ENCODE measurements at regions not wholly inside any gene's neighbourhood (a gene's known extent, or its start where the extent isn't known, plus 50 kb on each side); places are given as distances from the start of the nearest gene placed in this dataset.
A peak's percentile ranks its signal among the peaks of the same experiment; 100 is the strongest.

DNA sequence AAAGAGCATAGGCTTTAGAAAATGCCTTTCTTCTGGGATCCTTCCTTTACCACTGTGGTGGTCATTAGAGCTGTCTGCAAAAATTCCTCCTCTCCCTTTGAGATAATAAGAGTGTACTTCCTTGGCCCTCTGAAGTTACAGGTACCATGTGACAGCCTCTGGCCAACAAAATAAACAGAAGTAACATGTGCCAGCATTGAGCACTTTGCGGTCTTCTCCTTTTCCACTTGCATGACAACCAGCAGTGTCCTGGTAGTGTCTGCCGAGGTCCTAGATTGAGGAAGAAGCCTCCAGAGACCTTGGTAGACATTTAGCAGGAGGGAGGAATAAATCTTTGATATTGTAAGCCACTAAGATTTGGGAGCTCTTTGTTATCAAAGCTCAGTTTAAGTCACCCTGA, 87.5 kb upstream of the ARID1B start:
- Histone ChIP-seq H3K4me3 (no peak overlapping the region), H3K27ac (no peak overlapping the region), H3K36me3 (no peaks in the 10 kb centered on the region), H3K4me1 (ENCODE audit: insufficient read depth) (no peaks in the 10 kb centered on the region), H3K27me3 (no peaks in the 10 kb centered on the region), H3K9me3 (no peaks in the 10 kb centered on the region)
- no peak for DNase-seq
- 92 to 97% (median 92%) methylated on average over 2 of the region's 2 CpGs for WGBS, 3 donors
- TF ChIP-seq EP300 (IDR thresholded peaks at IDR 0.05) (no peak), POLR2A (IDR thresholded peaks at IDR 0.05) (no peak)
- TF ChIP-seq, protein P1, sequence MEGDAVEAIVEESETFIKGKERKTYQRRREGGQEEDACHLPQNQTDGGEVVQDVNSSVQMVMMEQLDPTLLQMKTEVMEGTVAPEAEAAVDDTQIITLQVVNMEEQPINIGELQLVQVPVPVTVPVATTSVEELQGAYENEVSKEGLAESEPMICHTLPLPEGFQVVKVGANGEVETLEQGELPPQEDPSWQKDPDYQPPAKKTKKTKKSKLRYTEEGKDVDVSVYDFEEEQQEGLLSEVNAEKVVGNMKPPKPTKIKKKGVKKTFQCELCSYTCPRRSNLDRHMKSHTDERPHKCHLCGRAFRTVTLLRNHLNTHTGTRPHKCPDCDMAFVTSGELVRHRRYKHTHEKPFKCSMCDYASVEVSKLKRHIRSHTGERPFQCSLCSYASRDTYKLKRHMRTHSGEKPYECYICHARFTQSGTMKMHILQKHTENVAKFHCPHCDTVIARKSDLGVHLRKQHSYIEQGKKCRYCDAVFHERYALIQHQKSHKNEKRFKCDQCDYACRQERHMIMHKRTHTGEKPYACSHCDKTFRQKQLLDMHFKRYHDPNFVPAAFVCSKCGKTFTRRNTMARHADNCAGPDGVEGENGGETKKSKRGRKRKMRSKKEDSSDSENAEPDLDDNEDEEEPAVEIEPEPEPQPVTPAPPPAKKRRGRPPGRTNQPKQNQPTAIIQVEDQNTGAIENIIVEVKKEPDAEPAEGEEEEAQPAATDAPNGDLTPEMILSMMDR (IDR thresholded peaks at IDR 0.05): no peak
- intact Hi-C loops (cut with DNase I): loop anchor here in 3 of 4 donors (5.0 to 10.0 kb wide), 4 partner anchors 125 to 495 kb away; no protein-coding TSS in a partner anchor

DNA sequence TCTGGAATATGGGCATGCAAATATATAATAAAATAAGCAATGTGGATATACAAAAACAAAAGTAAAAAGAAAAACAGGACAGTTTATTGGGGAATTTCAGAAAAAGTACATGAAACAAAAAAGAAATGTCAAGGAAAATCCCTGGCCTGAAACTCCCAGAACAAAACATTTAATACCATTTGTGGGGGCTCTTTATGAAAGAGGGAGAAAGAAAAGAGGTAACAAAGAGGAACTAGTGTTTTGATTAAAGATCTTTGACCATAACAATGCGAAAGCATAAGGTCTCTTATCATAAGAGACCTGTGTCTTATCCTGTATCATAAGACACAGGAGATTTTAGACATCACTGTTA, 88.6 kb upstream of the ARID1B start:
- TF ChIP-seq EP300 (IDR thresholded peaks at IDR 0.05) (no peak), POLR2A (IDR thresholded peaks at IDR 0.05) (no peak)
- TF ChIP-seq, protein P1 (IDR thresholded peaks at IDR 0.05): no peak

DNA sequence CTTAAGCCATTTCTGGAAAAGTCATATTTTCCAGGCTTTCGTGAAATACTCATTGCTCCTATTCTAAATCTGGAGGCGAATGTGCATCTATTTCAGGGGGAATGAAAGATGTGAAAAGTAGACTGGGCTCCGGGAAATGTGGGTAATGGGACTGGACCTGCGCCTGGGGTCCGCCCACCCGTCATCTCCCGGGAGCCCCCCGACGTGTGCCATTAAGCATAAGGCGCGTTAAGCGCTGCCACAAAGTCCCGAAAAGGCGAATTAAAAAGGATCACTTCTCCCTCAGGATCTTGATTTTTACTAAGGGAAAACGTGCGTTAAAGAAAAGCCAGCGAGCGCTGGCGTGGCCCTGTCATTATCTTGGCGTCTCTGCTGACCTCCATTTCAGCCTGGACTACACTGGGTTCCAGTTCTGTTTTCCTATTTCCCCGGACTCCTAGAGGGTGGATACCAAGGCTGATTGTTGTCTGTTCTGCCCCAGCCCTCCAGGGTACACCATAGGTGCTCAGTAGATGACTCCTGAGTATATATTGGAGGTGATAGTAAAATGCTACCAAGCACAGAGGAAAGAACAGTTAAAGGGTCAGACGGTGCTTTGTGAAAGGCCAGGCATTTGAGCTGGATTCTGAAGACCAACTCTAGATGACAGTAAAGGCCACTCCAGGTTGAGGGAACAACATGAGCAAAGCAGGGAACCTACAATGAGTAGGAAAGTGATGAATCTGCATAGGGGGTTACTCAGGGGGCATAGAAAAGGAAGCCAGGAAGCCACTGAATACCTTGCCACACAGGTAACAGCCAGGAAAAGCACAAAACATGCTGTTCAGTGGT, 89.2 kb upstream of the ARID1B start:
- H3K27ac ChIP-seq: peak overlapping the region; percentile 68 to 96
- H3K4me1 ChIP-seq (ENCODE audit: insufficient read depth): no peaks in the 10 kb centered on the region
- 3 to 8% (median 4%) methylated on average over 22 of the region's 22 CpGs for WGBS, 3 donors
- DNase-seq: peak in 1 of 5 donors; percentile 44
- TF ChIP-seq EP300 (IDR thresholded peaks at IDR 0.05): no peak
- intact Hi-C loops (cut with DNase I): loop anchor here in 3 of 4 donors (2.0 to 10.0 kb wide), 6 partner anchors 89 to 497 kb away; partner anchors contain the start of gene ARID1B (in 2 of the 3)
- no peaks in the 10 kb centered on the region for H3K36me3 ChIP-seq
- no peaks in the 10 kb centered on the region for H3K27me3 ChIP-seq
- no peaks in the 10 kb centered on the region for H3K9me3 ChIP-seq
- H3K4me3 ChIP-seq: peak overlapping the region; percentile 77

More for the DNA sequence above, 88.6 kb upstream of the ARID1B start:
- Histone ChIP-seq H3K4me3 (no peak overlapping the region), H3K27me3 (no peaks in the 10 kb centered on the region), H3K27ac (peak overlapping the region in 1 of 2 donors; percentile 96), H3K36me3 (no peaks in the 10 kb centered on the region), H3K9me3 (no peaks in the 10 kb centered on the region), H3K4me1 (ENCODE audit: insufficient read depth) (no peaks in the 10 kb centered on the region)
- 93 to 100% (median 98%) methylated on average over 1 of the region's 1 CpG for WGBS, 3 donors
- intact Hi-C loops (cut with DNase I): loop anchor here in 3 of 4 donors (5.0 to 10.0 kb wide), 4 partner anchors 124 to 496 kb away; no protein-coding TSS in a partner anchor
- DNase-seq: no peak

DNA sequence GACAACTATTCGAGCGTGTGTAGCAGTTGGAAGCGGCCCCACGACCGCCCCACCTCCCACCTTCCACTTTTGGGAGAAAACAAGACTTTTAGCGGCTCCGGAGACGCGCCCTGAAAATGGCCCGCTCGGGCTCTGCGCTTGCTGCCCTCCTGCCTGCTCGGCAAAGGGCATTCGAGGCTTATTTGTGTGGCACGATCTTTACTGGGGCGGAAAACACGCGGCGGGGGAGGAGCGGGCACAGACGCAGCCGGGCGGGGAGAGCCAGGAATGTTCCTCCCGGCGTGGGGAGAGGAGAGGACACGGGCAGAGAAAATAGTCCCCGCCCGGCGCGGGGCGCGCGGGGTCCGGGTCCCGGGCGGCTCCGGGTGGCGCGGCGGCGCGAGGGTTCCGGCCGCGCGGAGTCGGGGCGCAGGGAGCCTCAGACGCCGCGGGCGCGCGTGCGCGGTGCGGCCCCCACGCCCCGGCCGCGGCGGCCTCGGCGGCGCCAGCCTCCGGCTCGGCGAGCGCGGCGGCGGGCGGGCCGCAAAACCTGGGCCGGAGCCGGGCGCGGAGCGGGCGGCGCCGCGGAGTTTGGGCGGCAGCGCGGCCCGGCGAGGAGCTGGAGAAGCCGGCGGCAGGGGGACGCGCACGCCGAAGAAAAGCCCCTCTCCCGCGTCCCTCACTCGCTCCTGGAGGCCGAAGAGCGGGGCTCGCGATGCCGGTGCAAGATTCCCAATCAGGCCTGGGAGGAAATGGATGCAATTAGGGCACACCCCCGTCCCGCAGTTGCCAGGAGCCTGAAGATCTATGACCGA, 90.0 kb upstream of the ARID1B start:
- peak overlapping the region; percentile 88 to 97 for H3K27ac ChIP-seq
- TF ChIP-seq EP300 (IDR thresholded peaks at IDR 0.05) (no peak), POLR2A (IDR thresholded peaks at IDR 0.05) (peak; percentile 73)
- TF ChIP-seq, protein P1 (IDR thresholded peaks at IDR 0.05): peak in 2 of 3 donors; percentile 5 to 7
- WGBS, 3 donors: 0 to 1% (median 0%) methylated on average over 63 to 105 of the region's 105 CpGs

More for the DNA sequence above, 90.0 kb upstream of the ARID1B start:
- Histone ChIP-seq H3K9me3 (no peaks in the 10 kb centered on the region), H3K27me3 (no peaks in the 10 kb centered on the region), H3K4me3 (peak overlapping the region; percentile 79), H3K4me1 (ENCODE audit: insufficient read depth) (no peaks in the 10 kb centered on the region), H3K36me3 (no peaks in the 10 kb centered on the region)
- DNase-seq: peak; percentile 90 to 94 (median 91)
- intact Hi-C loops (cut with DNase I): loop anchor here in 3 of 4 donors (2.0 to 10.0 kb wide), 6 partner anchors 90 to 498 kb away; partner anchors contain the start of gene ARID1B (in 2 of the 3)
